ENCODE measurements at regions not wholly inside any gene's neighbourhood (a gene's known extent, or its start where the extent isn't known, plus 50 kb on each side); places are given as distances from the start of the nearest gene placed in this dataset.

- no peaks in the 10 kb centered on the region for H3K4me1 ChIP-seq (ENCODE audit: control insufficient read depth in 1 of 2, low read depth in 2 of 2)
- ATAC-seq (ENCODE audit: insufficient number of reproducible peaks, low FRiP score, low read depth) = no peak
- H3K27ac ChIP-seq = no peak overlapping the region
- no peak for TF ChIP-seq CTCF (IDR thresholded peaks at IDR 0.05)
- DNase-seq (ENCODE audit: low spot score) = no peak
- no peaks in the 10 kb centered on the region for H3K36me3 ChIP-seq
- peaks cover 6% of the 10 kb centered on the region for H3K9me3 ChIP-seq
- no peak overlapping the region for H3K4me3 ChIP-seq
- H3K27me3 ChIP-seq (replicated peaks; ENCODE audit: insufficient read depth) = no peaks in the 10 kb centered on the region
Measured at GRCh38 chr1:194159941-194160340, 973.5 kb upstream of the B3GALT2 start.

DNA sequence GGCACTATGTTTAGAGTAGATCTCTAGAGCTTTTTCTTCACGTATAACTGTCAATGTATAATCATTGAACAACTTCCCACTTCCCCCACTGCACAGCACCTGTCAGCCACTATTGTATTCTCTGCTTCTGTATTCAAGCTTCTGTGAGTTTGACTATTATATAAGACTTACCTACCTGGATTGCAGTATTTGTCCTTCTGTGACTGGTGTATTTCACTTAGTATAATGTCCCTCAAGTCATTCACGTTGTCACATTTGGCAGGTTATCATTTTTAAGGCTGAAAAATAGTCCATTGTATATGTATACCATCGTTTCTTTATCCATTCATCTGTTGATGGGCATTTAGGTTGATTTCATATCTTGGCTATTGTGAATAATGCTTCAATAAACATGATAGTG is 969.5 kb upstream of the B3GALT2 start:
- H3K4me1 ChIP-seq (ENCODE audit: control insufficient read depth in 1 of 2, low read depth in 2 of 2) = no peaks in the 10 kb centered on the region
- no peak overlapping the region for H3K4me3 ChIP-seq
- no peaks in the 10 kb centered on the region for H3K27me3 ChIP-seq (replicated peaks; ENCODE audit: insufficient read depth)
- H3K27ac ChIP-seq = no peak overlapping the region
- H3K9me3 ChIP-seq = peaks cover 6% of the 10 kb centered on the region
- no peaks in the 10 kb centered on the region for H3K36me3 ChIP-seq
- no peak for TF ChIP-seq CTCF (IDR thresholded peaks at IDR 0.05)
- DNase-seq (ENCODE audit: low spot score) (no peak), ATAC-seq (ENCODE audit: insufficient number of reproducible peaks, low FRiP score, low read depth) (no peak)

DNA sequence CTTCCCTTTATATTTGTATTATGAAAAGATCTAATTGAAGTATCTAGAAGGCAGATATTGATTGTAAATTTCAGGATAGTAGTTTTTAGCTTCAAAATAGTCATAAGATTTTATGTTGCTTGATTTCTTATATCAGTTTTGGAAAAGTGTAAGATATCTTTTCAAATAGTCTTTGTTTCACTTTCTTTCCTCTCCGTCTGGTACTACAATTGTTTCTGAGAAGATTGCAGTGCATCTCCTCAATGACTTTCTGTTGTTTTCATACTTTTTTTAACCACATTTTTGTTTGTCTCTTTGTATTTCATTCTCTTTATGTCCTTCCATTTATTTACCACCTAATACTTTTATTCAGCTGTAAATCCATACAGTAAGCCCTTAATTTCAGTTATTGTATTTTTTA is 964.6 kb upstream of the B3GALT2 start:
- DNase-seq (ENCODE audit: low spot score) (no peak), ATAC-seq (ENCODE audit: insufficient number of reproducible peaks, low FRiP score, low read depth) (no peak)
- Histone ChIP-seq H3K4me1 (ENCODE audit: control insufficient read depth in 1 of 2, low read depth in 2 of 2) (no peaks in the 10 kb centered on the region), H3K27ac (no peak overlapping the region), H3K4me3 (no peak overlapping the region), H3K27me3 (replicated peaks; ENCODE audit: insufficient read depth) (no peaks in the 10 kb centered on the region), H3K9me3 (no peaks in the 10 kb centered on the region), H3K36me3 (no peaks in the 10 kb centered on the region)
- no peak for TF ChIP-seq CTCF (IDR thresholded peaks at IDR 0.05)

- no peak for DNase-seq (ENCODE audit: low spot score)
- no peak for ATAC-seq (ENCODE audit: insufficient number of reproducible peaks, low FRiP score, low read depth)
Measured at GRCh38 chr1:194150242-194150641, 963.8 kb upstream of the B3GALT2 start.

GRCh38 chr1:194133152-194133551 is 946.7 kb upstream of the B3GALT2 start:
- Histone ChIP-seq H3K9me3 (no peaks in the 10 kb centered on the region), H3K4me3 (no peak overlapping the region), H3K27ac (no peak overlapping the region), H3K27me3 (replicated peaks; ENCODE audit: insufficient read depth) (no peaks in the 10 kb centered on the region), H3K36me3 (no peaks in the 10 kb centered on the region), H3K4me1 (ENCODE audit: control insufficient read depth in 1 of 2, low read depth in 2 of 2) (no peaks in the 10 kb centered on the region)
- DNase-seq (ENCODE audit: low spot score) (no peak), ATAC-seq (ENCODE audit: insufficient number of reproducible peaks, low FRiP score, low read depth) (no peak)
- no peak for TF ChIP-seq CTCF (IDR thresholded peaks at IDR 0.05)

More at GRCh38 chr1:194150242-194150641, 963.8 kb upstream of the B3GALT2 start:
- Histone ChIP-seq H3K27ac (no peak overlapping the region), H3K4me3 (no peak overlapping the region), H3K27me3 (replicated peaks; ENCODE audit: insufficient read depth) (no peaks in the 10 kb centered on the region), H3K9me3 (no peaks in the 10 kb centered on the region), H3K36me3 (no peaks in the 10 kb centered on the region), H3K4me1 (ENCODE audit: control insufficient read depth in 1 of 2, low read depth in 2 of 2) (no peaks in the 10 kb centered on the region)
- TF ChIP-seq CTCF (IDR thresholded peaks at IDR 0.05) = no peak
